ENCODE measurements at regions not wholly inside any gene's neighbourhood (a gene's known extent, or its start where the extent isn't known, plus 50 kb on each side); places are given as distances from the start of the nearest gene placed in this dataset.
"Not testable (repeated sequence)": the region's sequence is repeated elsewhere in the genome, so short reads cannot be mapped to it uniquely, and the experiment has no call there.

- H3K4me3 ChIP-seq = no peak overlapping the region
- no peak for DNase-seq (ENCODE audit: low spot score)
- peaks cover 0 to 40% of the 10 kb centered on the region in 2 donors for H3K4me1 ChIP-seq
- no peak for TF ChIP-seq CTCF (IDR thresholded peaks at IDR 0.05)
- H3K9me3 ChIP-seq = no peaks in the 10 kb centered on the region
- H3K36me3 ChIP-seq = no peaks in the 10 kb centered on the region
- H3K27me3 ChIP-seq = no peaks in the 10 kb centered on the region
- peak overlapping the region in 1 of 2 donors; percentile 85 for H3K27ac ChIP-seq
Measured at GRCh38 chr3:177334803-177335202, 137.5 kb upstream of the TBL1XR1 start.

- Histone ChIP-seq H3K9me3 (no peaks in the 10 kb centered on the region), H3K4me3 (no peak overlapping the region), H3K27me3 (no peaks in the 10 kb centered on the region), H3K27ac (peak overlapping the region in 1 of 2 donors; percentile 85), H3K4me1 (peaks cover 0 to 40% of the 10 kb centered on the region in 2 donors), H3K36me3 (no peaks in the 10 kb centered on the region)
- DNase-seq (ENCODE audit: low spot score) = no peak
- no peak for TF ChIP-seq CTCF (IDR thresholded peaks at IDR 0.05)
Measured at GRCh38 chr3:177335728-177336127, 138.4 kb upstream of the TBL1XR1 start.

- no peak for DNase-seq (ENCODE audit: low spot score)
- H3K27ac ChIP-seq = peak overlapping the region in 1 of 2 donors; percentile 85
- H3K27me3 ChIP-seq = no peaks in the 10 kb centered on the region
- no peak for TF ChIP-seq CTCF (IDR thresholded peaks at IDR 0.05)
- no peaks in the 10 kb centered on the region for H3K36me3 ChIP-seq
- no peaks in the 10 kb centered on the region for H3K9me3 ChIP-seq
- H3K4me1 ChIP-seq = peaks cover 0 to 44% of the 10 kb centered on the region in 2 donors
- H3K4me3 ChIP-seq = no peak overlapping the region
Measured at GRCh38 chr3:177336873-177337450, 139.7 kb upstream of the TBL1XR1 start.

GRCh38 chr3:177337541-177338331, 140.5 kb upstream of the TBL1XR1 start:
- Histone ChIP-seq H3K4me3 (no peak overlapping the region), H3K36me3 (no peaks in the 10 kb centered on the region), H3K4me1 (peaks cover 0 to 46% of the 10 kb centered on the region in 2 donors), H3K9me3 (no peaks in the 10 kb centered on the region), H3K27me3 (no peaks in the 10 kb centered on the region), H3K27ac (peak overlapping the region in 1 of 2 donors; percentile 85)
- TF ChIP-seq CTCF (IDR thresholded peaks at IDR 0.05) = no peak
- DNase-seq (ENCODE audit: low spot score) = no peak

- no peaks in the 10 kb centered on the region for H3K36me3 ChIP-seq
- H3K4me1 ChIP-seq = peaks cover 0 to 45% of the 10 kb centered on the region in 2 donors
- H3K9me3 ChIP-seq = no peaks in the 10 kb centered on the region
- DNase-seq (ENCODE audit: low spot score) = no peak
- no peak overlapping the region for H3K4me3 ChIP-seq
- no peak for TF ChIP-seq CTCF (IDR thresholded peaks at IDR 0.05)
- no peaks in the 10 kb centered on the region for H3K27me3 ChIP-seq
- no peak overlapping the region for H3K27ac ChIP-seq
Measured at GRCh38 chr3:177338697-177339219, 141.5 kb upstream of the TBL1XR1 start.

- not testable (repeated sequence) for H3K9me3 ChIP-seq; DNase-seq (ENCODE audit: low spot score); H3K27me3 ChIP-seq; H3K36me3 ChIP-seq; H3K4me3 ChIP-seq; H3K27ac ChIP-seq
- peaks cover 0 to 45% of the 10 kb centered on the region in 2 donors for H3K4me1 ChIP-seq
Measured at GRCh38 chr3:177339220-177339703, 142.0 kb upstream of the TBL1XR1 start.
